Astrocyte (in vitro differentiated cells and primary cell): ENCODE measurements at regions not wholly inside any gene's neighbourhood (a gene's known extent, or its start where the extent isn't known, plus 50 kb on each side); places are given as distances from the start of the nearest gene placed in this dataset.

Experiments
- CTCF ChIP-seq: IDR thresholded peaks from 2 replicates; pipeline ENCODE4 v1.5.1; 2011; ENCODE audit warnings: low read depth, mild to moderate bottlenecking, inconsistent platforms, low read length, moderate library complexity; ENCODE audit not compliant: insufficient read depth
- EZH2 ChIP-seq: IDR thresholded peaks from 2 replicates; pipeline ENCODE4 v1.6.1; 2012; ENCODE audit warnings: mild to moderate bottlenecking, low read length, inconsistent platforms; ENCODE audit not compliant: insufficient read depth

- TF ChIP-seq EZH2 (no peak), CTCF (no peak)
These were observed 168.3 kb downstream of the ZNF737 start for GRCh38 chr19:20397292-20397691.
